ENCODE measurements at regions not wholly inside any gene's neighbourhood (a gene's known extent, or its start where the extent isn't known, plus 50 kb on each side); places are given as distances from the start of the nearest gene placed in this dataset.
A peak's percentile ranks its signal among the peaks of the same experiment; 100 is the strongest.
"Not testable (repeated sequence)": the region's sequence is repeated elsewhere in the genome, so short reads cannot be mapped to it uniquely, and the experiment has no call there.

DNA sequence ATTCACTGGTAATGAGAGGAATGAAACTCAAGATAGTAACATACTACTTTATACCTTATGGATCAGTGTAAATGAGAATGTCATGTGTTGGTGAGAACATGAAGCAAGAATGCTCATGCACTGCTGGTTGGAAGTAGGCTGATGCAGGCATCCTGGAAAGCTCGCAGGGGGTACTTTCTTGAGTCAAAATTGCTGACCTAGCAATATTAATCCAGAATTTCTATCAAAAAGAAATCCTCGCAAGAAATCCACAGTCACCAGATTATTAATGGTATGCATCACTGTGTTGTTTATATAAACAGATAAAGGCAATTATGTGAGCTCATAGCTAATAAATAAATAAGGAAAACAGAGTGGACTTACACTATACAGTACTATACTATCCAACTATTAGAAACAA is 713.7 kb upstream of the PKDCC start:
- DNase-seq (ENCODE audit: insufficient read length, low spot score) (no peak), FAIRE-seq (no peak)
- TF ChIP-seq, protein P1, sequence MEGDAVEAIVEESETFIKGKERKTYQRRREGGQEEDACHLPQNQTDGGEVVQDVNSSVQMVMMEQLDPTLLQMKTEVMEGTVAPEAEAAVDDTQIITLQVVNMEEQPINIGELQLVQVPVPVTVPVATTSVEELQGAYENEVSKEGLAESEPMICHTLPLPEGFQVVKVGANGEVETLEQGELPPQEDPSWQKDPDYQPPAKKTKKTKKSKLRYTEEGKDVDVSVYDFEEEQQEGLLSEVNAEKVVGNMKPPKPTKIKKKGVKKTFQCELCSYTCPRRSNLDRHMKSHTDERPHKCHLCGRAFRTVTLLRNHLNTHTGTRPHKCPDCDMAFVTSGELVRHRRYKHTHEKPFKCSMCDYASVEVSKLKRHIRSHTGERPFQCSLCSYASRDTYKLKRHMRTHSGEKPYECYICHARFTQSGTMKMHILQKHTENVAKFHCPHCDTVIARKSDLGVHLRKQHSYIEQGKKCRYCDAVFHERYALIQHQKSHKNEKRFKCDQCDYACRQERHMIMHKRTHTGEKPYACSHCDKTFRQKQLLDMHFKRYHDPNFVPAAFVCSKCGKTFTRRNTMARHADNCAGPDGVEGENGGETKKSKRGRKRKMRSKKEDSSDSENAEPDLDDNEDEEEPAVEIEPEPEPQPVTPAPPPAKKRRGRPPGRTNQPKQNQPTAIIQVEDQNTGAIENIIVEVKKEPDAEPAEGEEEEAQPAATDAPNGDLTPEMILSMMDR (IDR thresholded peaks at IDR 0.05; ENCODE audit: insufficient read depth, missing control alignments): no peak

DNA sequence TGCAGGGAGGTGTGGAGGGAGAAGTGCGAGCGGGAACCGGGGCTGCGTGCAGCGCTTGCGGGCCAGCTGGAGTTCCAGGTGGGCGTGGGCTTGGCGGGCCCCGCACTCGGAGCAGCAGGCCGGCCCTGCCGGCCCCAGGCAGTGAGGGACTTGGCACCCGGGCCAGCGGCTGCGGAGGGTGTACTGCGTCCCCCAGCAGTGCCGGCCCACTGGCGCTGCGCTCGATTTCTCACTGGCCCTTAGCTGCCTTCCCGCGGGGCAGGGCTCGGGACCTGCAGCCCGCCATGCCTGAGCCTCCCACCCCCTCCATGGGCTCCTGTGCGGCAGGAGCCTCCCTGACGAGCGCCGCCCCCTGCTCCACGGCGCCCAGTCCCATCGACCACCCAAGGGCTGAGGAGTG is 712.2 kb upstream of the PKDCC start:
- DNase-seq (ENCODE audit: insufficient read length, low spot score); FAIRE-seq: not testable (repeated sequence)

DNA sequence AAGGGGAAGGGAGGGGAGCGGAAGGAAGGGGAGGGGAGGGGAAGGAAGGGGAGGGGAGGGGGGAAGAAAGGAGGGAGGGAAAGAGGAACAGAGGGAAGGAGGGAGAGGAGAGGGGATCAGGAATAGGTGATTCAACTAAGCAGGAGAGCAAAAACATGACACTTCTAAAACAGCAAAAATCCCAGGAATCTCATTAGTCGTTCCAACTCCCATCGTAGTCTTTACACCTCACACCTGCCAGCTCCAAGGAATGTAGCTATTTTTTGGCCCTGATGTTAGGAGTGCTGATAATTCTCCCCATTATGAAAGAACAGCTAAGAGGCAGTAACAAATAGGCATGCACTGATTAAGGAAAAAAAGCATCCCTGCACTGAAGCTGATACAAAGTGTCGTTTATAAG is 709.9 kb upstream of the PKDCC start:
- TF ChIP-seq, protein P1 (IDR thresholded peaks at IDR 0.05; ENCODE audit: insufficient read depth, missing control alignments): no peak
- FAIRE-seq (no peak), DNase-seq (ENCODE audit: insufficient read length, low spot score) (no peak)

DNA sequence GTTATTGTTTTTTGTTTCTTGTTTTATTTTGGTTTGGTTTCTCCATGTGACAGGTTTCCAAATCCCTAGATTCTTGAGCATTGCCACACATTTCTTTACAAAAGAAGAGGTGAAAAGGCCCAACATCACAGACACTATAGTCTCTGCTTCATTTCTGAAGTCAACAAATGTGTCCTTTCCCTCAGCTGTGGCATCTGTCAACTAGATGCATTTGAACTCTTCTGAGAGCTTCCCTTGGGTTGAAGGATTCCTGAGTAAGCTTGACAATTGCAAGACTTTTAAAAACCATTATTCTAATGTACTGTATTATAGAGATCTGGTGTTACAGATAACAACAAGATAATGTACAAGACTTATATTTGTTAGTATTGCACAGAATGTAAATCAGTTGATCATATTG is 703.3 kb upstream of the PKDCC start:
- FAIRE-seq (peak; percentile 74), DNase-seq (ENCODE audit: insufficient read length, low spot score) (no peak)
- TF ChIP-seq, protein P1 (IDR thresholded peaks at IDR 0.05; ENCODE audit: insufficient read depth, missing control alignments): no peak

DNA sequence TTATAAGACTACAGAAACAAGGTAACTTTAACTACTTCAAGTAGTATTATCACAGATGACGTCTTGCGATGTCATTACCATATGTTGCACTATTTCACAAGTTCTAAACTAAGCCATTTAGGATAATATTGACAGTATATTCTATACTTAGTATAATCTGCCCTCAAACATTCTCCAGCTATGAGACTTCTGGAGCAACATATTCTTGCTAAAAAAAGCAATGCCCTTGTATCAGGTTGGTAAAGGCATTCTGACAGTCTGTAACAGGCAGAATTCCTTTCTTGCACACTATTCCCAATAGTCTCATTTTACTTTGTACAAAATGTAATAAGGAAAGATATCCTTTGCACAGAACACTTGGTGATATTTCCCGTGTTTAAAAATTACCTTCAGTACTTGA is 694.8 kb upstream of the PKDCC start:
- DNase-seq (ENCODE audit: insufficient read length, low spot score): no peak
- FAIRE-seq: no peak
- TF ChIP-seq, protein P1 (IDR thresholded peaks at IDR 0.05; ENCODE audit: insufficient read depth, missing control alignments): no peak

DNA sequence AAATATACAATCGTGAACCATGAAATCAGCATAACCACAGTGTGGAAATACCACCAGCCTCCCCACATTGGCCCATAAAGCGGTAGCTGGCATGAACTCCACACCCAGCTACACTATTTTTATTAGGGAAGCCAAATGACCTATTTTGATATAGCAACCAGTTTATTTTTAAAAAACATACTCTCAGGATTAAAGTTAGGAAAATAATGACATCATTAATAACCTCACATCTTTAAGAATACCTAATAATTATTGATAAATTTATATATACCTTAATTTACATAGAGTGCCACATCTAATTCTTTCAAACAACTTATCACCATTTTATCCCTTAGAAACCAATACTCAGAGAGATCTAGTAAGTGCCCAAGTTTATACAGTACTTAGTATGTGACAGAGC is 692.0 kb upstream of the PKDCC start:
- TF ChIP-seq, protein P1 (IDR thresholded peaks at IDR 0.05; ENCODE audit: insufficient read depth, missing control alignments): no peak
- DNase-seq (ENCODE audit: insufficient read length, low spot score): no peak
- FAIRE-seq: no peak

DNA sequence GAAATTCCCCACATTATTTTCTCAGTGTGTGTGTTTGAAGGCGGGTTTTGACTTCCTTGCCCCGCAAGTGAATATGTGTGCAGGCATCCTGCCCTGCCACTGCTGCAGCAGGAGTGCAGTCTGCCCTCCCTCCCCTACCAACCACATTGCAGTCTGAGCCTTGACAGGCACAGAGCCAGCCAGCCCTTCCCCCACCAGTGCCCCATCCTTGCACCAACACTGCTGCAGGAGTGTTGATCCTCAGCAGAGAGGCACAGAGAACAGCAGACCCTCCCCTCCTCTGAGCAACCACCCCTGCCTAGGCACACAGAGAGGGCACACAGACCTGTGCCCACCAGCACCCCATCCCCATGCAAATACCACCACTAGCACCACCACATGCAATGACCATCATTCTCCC is 683.0 kb upstream of the PKDCC start:
- DNase-seq (ENCODE audit: insufficient read length, low spot score) (no peak), FAIRE-seq (no peak)
- TF ChIP-seq, protein P1 (IDR thresholded peaks at IDR 0.05; ENCODE audit: insufficient read depth, missing control alignments): no peak

DNA sequence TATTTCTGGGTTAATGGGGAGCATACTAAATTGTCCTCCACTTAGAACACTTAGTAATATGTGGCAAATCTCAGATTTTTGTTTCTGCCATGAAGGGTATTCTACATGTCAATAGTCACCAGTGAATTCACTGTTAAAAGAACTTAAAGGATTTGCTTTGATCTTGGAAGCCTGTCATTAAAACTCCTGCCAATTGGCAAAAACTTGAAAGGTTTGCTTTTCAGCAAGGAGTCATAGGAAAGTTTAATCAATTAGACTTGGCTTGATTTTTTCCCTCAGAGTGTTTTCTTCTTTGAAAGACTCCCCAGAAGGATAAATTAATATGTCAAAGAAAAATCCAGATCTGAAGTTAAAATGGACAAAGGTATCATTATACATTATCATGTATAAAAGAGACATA is 671.9 kb upstream of the PKDCC start:
- TF ChIP-seq, protein P1 (IDR thresholded peaks at IDR 0.05; ENCODE audit: insufficient read depth, missing control alignments): no peak
- FAIRE-seq: no peak
- DNase-seq (ENCODE audit: insufficient read length, low spot score): no peak

Measured in D721Med (cell line).